ENCODE measurements at regions not wholly inside any gene's neighbourhood (a gene's known extent, or its start where the extent isn't known, plus 50 kb on each side); places are given as distances from the start of the nearest gene placed in this dataset.

- Histone ChIP-seq H3K4me3 (ENCODE audit: low read length) (no peak overlapping the region), H3K9me2 (ENCODE audit: insufficient read depth, low read length) (no peaks in the 10 kb centered on the region), H3K27ac (ENCODE audit: low read length) (no peak overlapping the region), H4K20me1 (ENCODE audit: insufficient read depth) (no peaks in the 10 kb centered on the region), H3F3A (ENCODE audit: insufficient read depth, low read length, poor library complexity, severe bottlenecking) (no peaks in the 10 kb centered on the region), H3K79me2 (replicated peaks; ENCODE audit: insufficient read depth, low read length) (no peaks in the 10 kb centered on the region), H2AFZ (ENCODE audit: low read depth, low read length) (no peak overlapping the region), H3K9me3 (ENCODE audit: low read length) (no peaks in the 10 kb centered on the region), H3K9ac (ENCODE audit: low read length) (no peak overlapping the region), H3K27me3 (ENCODE audit: insufficient read depth, low read depth, low read length) (no peaks in the 10 kb centered on the region), H3K36me3 (ENCODE audit: insufficient read depth, low read length) (no peaks in the 10 kb centered on the region), H3K4me2 (ENCODE audit: low read length) (no peak overlapping the region)
- TF ChIP-seq RAD21 (conservative IDR thresholded peaks at IDR 0.05) (no peak), EZH2 (IDR thresholded peaks at IDR 0.05; ENCODE audit: borderline replicate concordance, insufficient read depth, low read length, poor library complexity, severe bottlenecking) (no peak), MXI1 (conservative IDR thresholded peaks at IDR 0.05; ENCODE audit: poor library complexity, severe bottlenecking) (no peak), CTCF (IDR thresholded peaks at IDR 0.05; ENCODE audit: poor library complexity, severe bottlenecking) (no peak), EP300 (conservative IDR thresholded peaks at IDR 0.05; ENCODE audit: poor library complexity, severe bottlenecking) (no peak), POLR2AphosphoS5 (IDR thresholded peaks at IDR 0.05) (no peak), TAF1 (IDR thresholded peaks at IDR 0.05; ENCODE audit: low read depth) (no peak), SMC3 (conservative IDR thresholded peaks at IDR 0.05; ENCODE audit: poor library complexity) (no peak), REST (IDR thresholded peaks at IDR 0.05; ENCODE audit: borderline replicate concordance) (no peak)
Observed at GRCh38 chr2:63658176-63658968, 69.6 kb downstream of the MDH1 start.

GRCh38 chr2:63660060-63660459, 71.3 kb downstream of the MDH1 start:
- no peak overlapping the region for H3K4me2 ChIP-seq (ENCODE audit: low read length)

More at GRCh38 chr2:63660060-63660459, 71.3 kb downstream of the MDH1 start:
- no peak for TF ChIP-seq EZH2 (IDR thresholded peaks at IDR 0.05; ENCODE audit: borderline replicate concordance, insufficient read depth, low read length, poor library complexity, severe bottlenecking)
- no peak for TF ChIP-seq TAF1 (IDR thresholded peaks at IDR 0.05; ENCODE audit: low read depth)
- TF ChIP-seq RAD21 (conservative IDR thresholded peaks at IDR 0.05): no peak
- no peak for TF ChIP-seq EP300 (conservative IDR thresholded peaks at IDR 0.05; ENCODE audit: poor library complexity, severe bottlenecking)
- no peak for TF ChIP-seq SMC3 (conservative IDR thresholded peaks at IDR 0.05; ENCODE audit: poor library complexity)
- no peak for TF ChIP-seq REST (IDR thresholded peaks at IDR 0.05; ENCODE audit: borderline replicate concordance)
- TF ChIP-seq MXI1 (conservative IDR thresholded peaks at IDR 0.05; ENCODE audit: poor library complexity, severe bottlenecking): no peak
- TF ChIP-seq POLR2AphosphoS5 (IDR thresholded peaks at IDR 0.05): no peak
- no peak for TF ChIP-seq CTCF (IDR thresholded peaks at IDR 0.05; ENCODE audit: poor library complexity, severe bottlenecking)
- Histone ChIP-seq H3K79me2 (replicated peaks; ENCODE audit: insufficient read depth, low read length) (no peaks in the 10 kb centered on the region), H3K36me3 (ENCODE audit: insufficient read depth, low read length) (no peaks in the 10 kb centered on the region), H3K27me3 (ENCODE audit: insufficient read depth, low read depth, low read length) (no peaks in the 10 kb centered on the region), H3F3A (ENCODE audit: insufficient read depth, low read length, poor library complexity, severe bottlenecking) (no peaks in the 10 kb centered on the region), H3K9me2 (ENCODE audit: insufficient read depth, low read length) (no peaks in the 10 kb centered on the region), H3K9me3 (ENCODE audit: low read length) (no peaks in the 10 kb centered on the region), H2AFZ (ENCODE audit: low read depth, low read length) (no peak overlapping the region), H3K4me3 (ENCODE audit: low read length) (no peak overlapping the region), H4K20me1 (ENCODE audit: insufficient read depth) (no peaks in the 10 kb centered on the region), H3K27ac (ENCODE audit: low read length) (no peak overlapping the region), H3K9ac (ENCODE audit: low read length) (no peak overlapping the region)

All from neural cell (in vitro differentiated cells).